WTC11 (cell line): ENCODE measurements at regions not wholly inside any gene's neighbourhood (a gene's known extent, or its start where the extent isn't known, plus 50 kb on each side); places are given as distances from the start of the nearest gene placed in this dataset.

Source experiments
- ATAC-seq: fragments of 200-7000 bp; cut with Tn5 transposase; 2 replicates; pipeline ENCODE4 v1.10.0; 2021; ENCODE audit warnings: mild to moderate bottlenecking, moderate library complexity
- CTCF ChIA-PET: fragments of 300-600 bp; sonication (Branson Sonifier 250); formaldehyde crosslinking; loops from one replicate; lab custom pipeline; 2021; ENCODE audit warnings: antibody characterized with exemption; lab: Charles Lee
- POLR2A ChIA-PET: fragments of 350-600 bp; sonication (Branson Sonifier 250); formaldehyde crosslinking; loops from one replicate; lab custom pipeline; 2021; ENCODE audit warnings: antibody characterized with exemption; lab: Charles Lee
- DNase-seq: peaks from one replicate; pipeline ENCODE4 v3.0.0; 2021; ENCODE audit warnings: low spot score
- H3K27ac Mint-ChIP-seq: 2 replicates; pipeline ENCODE4 v1.8.0; 2021; ENCODE audit warnings: mixed read lengths
- H3K27me3 Mint-ChIP-seq: 2 replicates; pipeline ENCODE4 v1.8.0; 2021; ENCODE audit warnings: low read depth, mild to moderate bottlenecking, moderate library complexity, mixed read lengths
- H3K36me3 Mint-ChIP-seq: 2 replicates; pipeline ENCODE4 v1.8.0; 2021; ENCODE audit warnings: mixed read lengths
- H3K4me1 Mint-ChIP-seq: 2 replicates; pipeline ENCODE4 v1.8.0; 2022; ENCODE audit warnings: mixed read lengths
- H3K4me3 Mint-ChIP-seq: 2 replicates; pipeline ENCODE4 v1.8.0; 2021; ENCODE audit warnings: mild to moderate bottlenecking, moderate library complexity, mixed read lengths
- H3K9me3 Mint-ChIP-seq: 2 replicates; pipeline ENCODE4 v1.8.0; 2021; ENCODE audit warnings: mixed read lengths
- ESRRA ChIP-seq: sonication (generic); formaldehyde crosslinking; IDR thresholded peaks from 2 replicates; pipeline ENCODE4 v1.8.1; 2022; ENCODE audit warnings: mild to moderate bottlenecking, missing genetic modification reagents, borderline replicate concordance
- GABPB1 ChIP-seq: sonication (generic); formaldehyde crosslinking; IDR thresholded peaks from 2 replicates; pipeline ENCODE4 v1.8.1; 2023; ENCODE audit warnings: mild to moderate bottlenecking, missing genetic modification reagents
- GRHL2 ChIP-seq: fragments of 250-450 bp; sonication (Bioruptor Pico); IDR thresholded peaks from 2 replicates; pipeline ENCODE4 v1.8.0; 2022; ENCODE audit warnings: mild to moderate bottlenecking, moderate library complexity; ENCODE audit not compliant: insufficient replicate concordance, severe bottlenecking
- HMGA2 ChIP-seq: fragments of 250-450 bp; sonication (Bioruptor Pico); IDR thresholded peaks from 2 replicates; pipeline ENCODE4 v1.4.0; 2021; ENCODE audit warnings: mild to moderate bottlenecking, moderate library complexity
- IRF2 ChIP-seq: sonication (generic); formaldehyde crosslinking; IDR thresholded peaks from 2 replicates; pipeline ENCODE4 v1.8.0; 2022; ENCODE audit warnings: low read depth, missing genetic modification reagents, borderline replicate concordance
- NFATC4 ChIP-seq: fragments of 250-450 bp; sonication (Bioruptor Pico); IDR thresholded peaks from 2 replicates; pipeline ENCODE4 v1.9.0; 2021; ENCODE audit warnings: mild to moderate bottlenecking
- NFYB ChIP-seq: sonication (generic); formaldehyde crosslinking; conservative IDR thresholded peaks from 2 replicates; pipeline ENCODE4 v1.8.0; 2022; ENCODE audit warnings: low read depth, missing genetic modification reagents
- RELA ChIP-seq: sonication (generic); formaldehyde crosslinking; IDR thresholded peaks from 2 replicates; pipeline ENCODE4 v1.8.1; 2022; ENCODE audit warnings: missing genetic modification reagents, mild to moderate bottlenecking, borderline replicate concordance
- ZNF416 ChIP-seq: fragments of 250-450 bp; sonication (Bioruptor Pico); IDR thresholded peaks from 2 replicates; pipeline ENCODE4 v1.9.0; 2021; ENCODE audit warnings: mild to moderate bottlenecking, inconsistent platforms
- TF ChIP-seq, protein P1 (sequence below): sonication (generic); formaldehyde crosslinking; conservative IDR thresholded peaks from 2 replicates; pipeline ENCODE4 v1.8.1; 2022; ENCODE audit warnings: mild to moderate bottlenecking, missing genetic modification reagents
- TF ChIP-seq, protein P2 (sequence below): sonication (generic); formaldehyde crosslinking; IDR thresholded peaks from 2 replicates; pipeline ENCODE4 v1.8.0; 2022; ENCODE audit warnings: mild to moderate bottlenecking, missing genetic modification reagents
- TF ChIP-seq, protein P3 (sequence below): fragments of 250-450 bp; sonication (Bioruptor Pico); IDR thresholded peaks from 2 replicates; pipeline ENCODE4 v1.9.0; 2021; ENCODE audit warnings: mild to moderate bottlenecking
- TF ChIP-seq, protein P4 (sequence below): fragments of 250-450 bp; sonication (Bioruptor Pico); IDR thresholded peaks from 2 replicates; pipeline ENCODE4 v1.9.0; 2021; ENCODE audit warnings: mild to moderate bottlenecking, borderline replicate concordance
- TF ChIP-seq, protein P5 (sequence below): sonication (generic); formaldehyde crosslinking; IDR thresholded peaks from 2 replicates; pipeline ENCODE4 v1.8.1; 2022; ENCODE audit warnings: low read depth, missing genetic modification reagents, borderline replicate concordance
- TF ChIP-seq, protein P6 (sequence below): sonication (generic); formaldehyde crosslinking; IDR thresholded peaks from 2 replicates; pipeline ENCODE4 v1.8.1; 2022; ENCODE audit warnings: missing genetic modification reagents, borderline replicate concordance
- TF ChIP-seq, protein P7 (sequence below): sonication (generic); formaldehyde crosslinking; IDR thresholded peaks from 2 replicates; pipeline ENCODE4 v1.8.0; 2022; ENCODE audit warnings: mild to moderate bottlenecking, missing genetic modification reagents

DNA sequence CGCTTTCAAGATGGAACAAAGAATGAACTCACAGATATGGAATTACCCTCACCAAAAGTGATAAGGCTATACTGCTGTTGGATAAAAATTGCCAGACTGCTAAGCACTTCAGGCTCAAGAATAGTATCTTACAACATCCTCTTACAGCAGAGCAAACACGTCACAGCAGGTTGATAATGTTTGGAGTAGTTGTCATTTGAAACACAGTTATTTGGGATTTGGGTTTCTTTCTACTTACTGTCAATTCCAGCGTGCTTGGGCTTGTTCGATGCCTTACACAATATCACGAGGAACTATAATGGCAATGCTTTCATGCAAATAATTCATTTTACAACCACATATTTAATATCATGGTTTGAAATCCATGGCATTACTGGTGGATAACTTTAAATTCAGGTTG, 1223.7 kb upstream of the AGA start:
- no peak for ATAC-seq
- TF ChIP-seq, protein P1, sequence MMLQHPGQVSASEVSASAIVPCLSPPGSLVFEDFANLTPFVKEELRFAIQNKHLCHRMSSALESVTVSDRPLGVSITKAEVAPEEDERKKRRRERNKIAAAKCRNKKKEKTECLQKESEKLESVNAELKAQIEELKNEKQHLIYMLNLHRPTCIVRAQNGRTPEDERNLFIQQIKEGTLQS (CRISPR knock-in tag), result no peak
- TF ChIP-seq, protein P2, sequence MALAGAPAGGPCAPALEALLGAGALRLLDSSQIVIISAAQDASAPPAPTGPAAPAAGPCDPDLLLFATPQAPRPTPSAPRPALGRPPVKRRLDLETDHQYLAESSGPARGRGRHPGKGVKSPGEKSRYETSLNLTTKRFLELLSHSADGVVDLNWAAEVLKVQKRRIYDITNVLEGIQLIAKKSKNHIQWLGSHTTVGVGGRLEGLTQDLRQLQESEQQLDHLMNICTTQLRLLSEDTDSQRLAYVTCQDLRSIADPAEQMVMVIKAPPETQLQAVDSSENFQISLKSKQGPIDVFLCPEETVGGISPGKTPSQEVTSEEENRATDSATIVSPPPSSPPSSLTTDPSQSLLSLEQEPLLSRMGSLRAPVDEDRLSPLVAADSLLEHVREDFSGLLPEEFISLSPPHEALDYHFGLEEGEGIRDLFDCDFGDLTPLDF, result no peak
- TF ChIP-seq IRF2, result no peak
- TF ChIP-seq RELA (CRISPR knock-in tag), result no peak
- TF ChIP-seq, protein P3, sequence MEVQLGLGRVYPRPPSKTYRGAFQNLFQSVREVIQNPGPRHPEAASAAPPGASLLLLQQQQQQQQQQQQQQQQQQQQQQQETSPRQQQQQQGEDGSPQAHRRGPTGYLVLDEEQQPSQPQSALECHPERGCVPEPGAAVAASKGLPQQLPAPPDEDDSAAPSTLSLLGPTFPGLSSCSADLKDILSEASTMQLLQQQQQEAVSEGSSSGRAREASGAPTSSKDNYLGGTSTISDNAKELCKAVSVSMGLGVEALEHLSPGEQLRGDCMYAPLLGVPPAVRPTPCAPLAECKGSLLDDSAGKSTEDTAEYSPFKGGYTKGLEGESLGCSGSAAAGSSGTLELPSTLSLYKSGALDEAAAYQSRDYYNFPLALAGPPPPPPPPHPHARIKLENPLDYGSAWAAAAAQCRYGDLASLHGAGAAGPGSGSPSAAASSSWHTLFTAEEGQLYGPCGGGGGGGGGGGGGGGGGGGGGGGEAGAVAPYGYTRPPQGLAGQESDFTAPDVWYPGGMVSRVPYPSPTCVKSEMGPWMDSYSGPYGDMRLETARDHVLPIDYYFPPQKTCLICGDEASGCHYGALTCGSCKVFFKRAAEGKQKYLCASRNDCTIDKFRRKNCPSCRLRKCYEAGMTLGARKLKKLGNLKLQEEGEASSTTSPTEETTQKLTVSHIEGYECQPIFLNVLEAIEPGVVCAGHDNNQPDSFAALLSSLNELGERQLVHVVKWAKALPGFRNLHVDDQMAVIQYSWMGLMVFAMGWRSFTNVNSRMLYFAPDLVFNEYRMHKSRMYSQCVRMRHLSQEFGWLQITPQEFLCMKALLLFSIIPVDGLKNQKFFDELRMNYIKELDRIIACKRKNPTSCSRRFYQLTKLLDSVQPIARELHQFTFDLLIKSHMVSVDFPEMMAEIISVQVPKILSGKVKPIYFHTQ, result no peak
- TF ChIP-seq ZNF416 (CRISPR knock-in tag), result no peak
- no peak for TF ChIP-seq GABPB1 (CRISPR knock-in tag)
- no peak for TF ChIP-seq NFYB (CRISPR knock-in tag)
- TF ChIP-seq, protein P4, sequence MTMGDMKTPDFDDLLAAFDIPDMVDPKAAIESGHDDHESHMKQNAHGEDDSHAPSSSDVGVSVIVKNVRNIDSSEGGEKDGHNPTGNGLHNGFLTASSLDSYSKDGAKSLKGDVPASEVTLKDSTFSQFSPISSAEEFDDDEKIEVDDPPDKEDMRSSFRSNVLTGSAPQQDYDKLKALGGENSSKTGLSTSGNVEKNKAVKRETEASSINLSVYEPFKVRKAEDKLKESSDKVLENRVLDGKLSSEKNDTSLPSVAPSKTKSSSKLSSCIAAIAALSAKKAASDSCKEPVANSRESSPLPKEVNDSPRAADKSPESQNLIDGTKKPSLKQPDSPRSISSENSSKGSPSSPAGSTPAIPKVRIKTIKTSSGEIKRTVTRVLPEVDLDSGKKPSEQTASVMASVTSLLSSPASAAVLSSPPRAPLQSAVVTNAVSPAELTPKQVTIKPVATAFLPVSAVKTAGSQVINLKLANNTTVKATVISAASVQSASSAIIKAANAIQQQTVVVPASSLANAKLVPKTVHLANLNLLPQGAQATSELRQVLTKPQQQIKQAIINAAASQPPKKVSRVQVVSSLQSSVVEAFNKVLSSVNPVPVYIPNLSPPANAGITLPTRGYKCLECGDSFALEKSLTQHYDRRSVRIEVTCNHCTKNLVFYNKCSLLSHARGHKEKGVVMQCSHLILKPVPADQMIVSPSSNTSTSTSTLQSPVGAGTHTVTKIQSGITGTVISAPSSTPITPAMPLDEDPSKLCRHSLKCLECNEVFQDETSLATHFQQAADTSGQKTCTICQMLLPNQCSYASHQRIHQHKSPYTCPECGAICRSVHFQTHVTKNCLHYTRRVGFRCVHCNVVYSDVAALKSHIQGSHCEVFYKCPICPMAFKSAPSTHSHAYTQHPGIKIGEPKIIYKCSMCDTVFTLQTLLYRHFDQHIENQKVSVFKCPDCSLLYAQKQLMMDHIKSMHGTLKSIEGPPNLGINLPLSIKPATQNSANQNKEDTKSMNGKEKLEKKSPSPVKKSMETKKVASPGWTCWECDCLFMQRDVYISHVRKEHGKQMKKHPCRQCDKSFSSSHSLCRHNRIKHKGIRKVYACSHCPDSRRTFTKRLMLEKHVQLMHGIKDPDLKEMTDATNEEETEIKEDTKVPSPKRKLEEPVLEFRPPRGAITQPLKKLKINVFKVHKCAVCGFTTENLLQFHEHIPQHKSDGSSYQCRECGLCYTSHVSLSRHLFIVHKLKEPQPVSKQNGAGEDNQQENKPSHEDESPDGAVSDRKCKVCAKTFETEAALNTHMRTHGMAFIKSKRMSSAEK, result no peak
- no peak for TF ChIP-seq ESRRA (CRISPR knock-in tag)
- no peak for TF ChIP-seq HMGA2 (CRISPR knock-in tag)
- TF ChIP-seq, protein P5, sequence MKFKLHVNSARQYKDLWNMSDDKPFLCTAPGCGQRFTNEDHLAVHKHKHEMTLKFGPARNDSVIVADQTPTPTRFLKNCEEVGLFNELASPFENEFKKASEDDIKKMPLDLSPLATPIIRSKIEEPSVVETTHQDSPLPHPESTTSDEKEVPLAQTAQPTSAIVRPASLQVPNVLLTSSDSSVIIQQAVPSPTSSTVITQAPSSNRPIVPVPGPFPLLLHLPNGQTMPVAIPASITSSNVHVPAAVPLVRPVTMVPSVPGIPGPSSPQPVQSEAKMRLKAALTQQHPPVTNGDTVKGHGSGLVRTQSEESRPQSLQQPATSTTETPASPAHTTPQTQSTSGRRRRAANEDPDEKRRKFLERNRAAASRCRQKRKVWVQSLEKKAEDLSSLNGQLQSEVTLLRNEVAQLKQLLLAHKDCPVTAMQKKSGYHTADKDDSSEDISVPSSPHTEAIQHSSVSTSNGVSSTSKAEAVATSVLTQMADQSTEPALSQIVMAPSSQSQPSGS (CRISPR knock-in tag), result no peak
- TF ChIP-seq, protein P6, sequence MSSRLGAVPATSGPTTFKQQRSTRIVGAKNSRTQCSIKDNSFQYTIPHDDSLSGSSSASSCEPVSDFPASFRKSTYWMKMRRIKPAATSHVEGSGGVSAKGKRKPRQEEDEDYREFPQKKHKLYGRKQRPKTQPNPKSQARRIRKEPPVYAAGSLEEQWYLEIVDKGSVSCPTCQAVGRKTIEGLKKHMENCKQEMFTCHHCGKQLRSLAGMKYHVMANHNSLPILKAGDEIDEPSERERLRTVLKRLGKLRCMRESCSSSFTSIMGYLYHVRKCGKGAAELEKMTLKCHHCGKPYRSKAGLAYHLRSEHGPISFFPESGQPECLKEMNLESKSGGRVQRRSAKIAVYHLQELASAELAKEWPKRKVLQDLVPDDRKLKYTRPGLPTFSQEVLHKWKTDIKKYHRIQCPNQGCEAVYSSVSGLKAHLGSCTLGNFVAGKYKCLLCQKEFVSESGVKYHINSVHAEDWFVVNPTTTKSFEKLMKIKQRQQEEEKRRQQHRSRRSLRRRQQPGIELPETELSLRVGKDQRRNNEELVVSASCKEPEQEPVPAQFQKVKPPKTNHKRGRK, result no peak
- TF ChIP-seq, protein P7, sequence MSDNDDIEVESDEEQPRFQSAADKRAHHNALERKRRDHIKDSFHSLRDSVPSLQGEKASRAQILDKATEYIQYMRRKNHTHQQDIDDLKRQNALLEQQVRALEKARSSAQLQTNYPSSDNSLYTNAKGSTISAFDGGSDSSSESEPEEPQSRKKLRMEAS, result no peak
- TF ChIP-seq NFATC4 (CRISPR knock-in tag), result no peak
- no peak for TF ChIP-seq GRHL2 (CRISPR knock-in tag)
- CTCF ChIA-PET, result no interaction called here
- Mint-ChIP-seq H3K27ac (no peak overlapping the region), H3K36me3 (peaks cover 4% of the 10 kb centered on the region; the same call in 1 of the 2 replicates), H3K4me1 (no peaks in the 10 kb centered on the region), H3K9me3 (peaks cover 14% of the 10 kb centered on the region), H3K27me3 (no peaks in the 10 kb centered on the region), H3K4me3 (no peak overlapping the region)
- POLR2A ChIA-PET, result no interaction called here
- DNase-seq, result no peak
